ENCODE measurements at regions not wholly inside any gene's neighbourhood (a gene's known extent, or its start where the extent isn't known, plus 50 kb on each side); places are given as distances from the start of the nearest gene placed in this dataset.
"Not testable (repeated sequence)": the region's sequence is repeated elsewhere in the genome, so short reads cannot be mapped to it uniquely, and the experiment has no call there.

GRCh38 chr17:77540975-77541374 is 400.2 kb downstream of the SEC14L1 start:
- DNase-seq (ENCODE audit: low read depth, low spot score), result no peak

GRCh38 chr17:77542011-77542410 is 401.2 kb downstream of the SEC14L1 start:
- no peak for DNase-seq (ENCODE audit: low read depth, low spot score)

- peak; percentile 58 for DNase-seq (ENCODE audit: low read depth, low spot score)
These were observed 402.1 kb downstream of the SEC14L1 start for GRCh38 chr17:77542551-77543490.

- no peak for DNase-seq (ENCODE audit: low read depth, low spot score)
These were observed 403.0 kb downstream of the SEC14L1 start for GRCh38 chr17:77543801-77544200.

GRCh38 chr17:77544347-77545110 is 403.8 kb downstream of the SEC14L1 start:
- DNase-seq (ENCODE audit: low read depth, low spot score), result no peak

- no peak for DNase-seq (ENCODE audit: low read depth, low spot score)
These were observed 406.0 kb downstream of the SEC14L1 start for GRCh38 chr17:77546772-77547241.

GRCh38 chr17:77548967-77549366 is 408.2 kb downstream of the SEC14L1 start:
- DNase-seq (ENCODE audit: low read depth, low spot score), result no peak

- DNase-seq (ENCODE audit: low read depth, low spot score), result no peak
These were observed 408.7 kb upstream of the TNRC6C start for GRCh38 chr17:77549726-77550366.

- no peak for DNase-seq (ENCODE audit: low read depth, low spot score)
These were observed 404.9 kb upstream of the TNRC6C start for GRCh38 chr17:77553459-77554066.

- DNase-seq (ENCODE audit: low read depth, low spot score), result no peak
These were observed 403.3 kb upstream of the TNRC6C start for GRCh38 chr17:77555121-77555591.

GRCh38 chr17:77555741-77556291 is 402.7 kb upstream of the TNRC6C start:
- DNase-seq (ENCODE audit: low read depth, low spot score), result no peak

GRCh38 chr17:77556383-77557061 is 402.0 kb upstream of the TNRC6C start:
- no peak for DNase-seq (ENCODE audit: low read depth, low spot score)

- DNase-seq (ENCODE audit: low read depth, low spot score), result no peak
These were observed 399.5 kb upstream of the TNRC6C start for GRCh38 chr17:77558846-77559626.

GRCh38 chr17:77560381-77560780 is 398.1 kb upstream of the TNRC6C start:
- no peak for DNase-seq (ENCODE audit: low read depth, low spot score)

GRCh38 chr17:77560841-77561240 is 397.7 kb upstream of the TNRC6C start:
- DNase-seq (ENCODE audit: low read depth, low spot score), result no peak

- DNase-seq (ENCODE audit: low read depth, low spot score), result not testable (repeated sequence)
These were observed 396.1 kb upstream of the TNRC6C start for GRCh38 chr17:77562361-77562760.

- no peak for DNase-seq (ENCODE audit: low read depth, low spot score)
These were observed 394.9 kb upstream of the TNRC6C start for GRCh38 chr17:77563439-77564102.

- DNase-seq (ENCODE audit: low read depth, low spot score), result no peak
These were observed 394.1 kb upstream of the TNRC6C start for GRCh38 chr17:77564278-77564920.

GRCh38 chr17:77565166-77565565 is 393.3 kb upstream of the TNRC6C start:
- no peak for DNase-seq (ENCODE audit: low read depth, low spot score)
